ENCODE measurements at regions not wholly inside any gene's neighbourhood (a gene's known extent, or its start where the extent isn't known, plus 50 kb on each side); places are given as distances from the start of the nearest gene placed in this dataset.
"Not testable (repeated sequence)": the region's sequence is repeated elsewhere in the genome, so short reads cannot be mapped to it uniquely, and the experiment has no call there.

GRCh38 chr4:54402880-54403480 lies 173.9 kb downstream of the PDGFRA start:
- DNase-seq (ENCODE audit: low spot score) = no peak
- ATAC-seq (ENCODE audit: low FRiP score) = no peak
- TF ChIP-seq CTCF (IDR thresholded peaks at IDR 0.05) = no peak

- ATAC-seq (ENCODE audit: low FRiP score) = no peak
- TF ChIP-seq CTCF (IDR thresholded peaks at IDR 0.05) = no peak
- no peak for DNase-seq (ENCODE audit: low spot score)
These were observed 174.8 kb downstream of the PDGFRA start for GRCh38 chr4:54403700-54404453.

- DNase-seq (ENCODE audit: low spot score); ATAC-seq (ENCODE audit: low FRiP score): not testable (repeated sequence)
These were observed 180.3 kb downstream of the PDGFRA start for GRCh38 chr4:54409270-54409817.

- ATAC-seq (ENCODE audit: low FRiP score) = no peak
- no peak for DNase-seq (ENCODE audit: low spot score)
- no peak for TF ChIP-seq CTCF (IDR thresholded peaks at IDR 0.05)
These were observed 185.5 kb downstream of the PDGFRA start for GRCh38 chr4:54414545-54414944.

GRCh38 chr4:54417476-54417875 lies 188.4 kb downstream of the PDGFRA start:
- TF ChIP-seq CTCF (IDR thresholded peaks at IDR 0.05) = no peak
- no peak for ATAC-seq (ENCODE audit: low FRiP score)
- DNase-seq (ENCODE audit: low spot score) = no peak

- DNase-seq (ENCODE audit: low spot score) (no peak), ATAC-seq (ENCODE audit: low FRiP score) (no peak)
- no peak for TF ChIP-seq CTCF (IDR thresholded peaks at IDR 0.05)
These were observed 189.4 kb downstream of the PDGFRA start for GRCh38 chr4:54418468-54418867.

GRCh38 chr4:54423066-54423465 lies 194.0 kb downstream of the PDGFRA start:
- no peak for ATAC-seq (ENCODE audit: low FRiP score)
- TF ChIP-seq CTCF (IDR thresholded peaks at IDR 0.05) = no peak
- DNase-seq (ENCODE audit: low spot score) = no peak
